Fibroblast of skin of abdomen (primary cell): ENCODE measurements at regions not wholly inside any gene's neighbourhood (a gene's known extent, or its start where the extent isn't known, plus 50 kb on each side); places are given as distances from the start of the nearest gene placed in this dataset.

Source experiments
- DNase-seq: peaks from one replicate; pipeline ENCODE4 v3.0.0-alpha.2; 2013

- no peak for DNase-seq
These were observed 80.8 kb upstream of the HNRNPU start for GRCh38 chr1:244945109-244945671.

GRCh38 chr1:244941121-244941520 is 76.8 kb upstream of the HNRNPU start:
- no peak for DNase-seq

- no peak for DNase-seq
These were observed 72.8 kb upstream of the HNRNPU start for GRCh38 chr1:244937099-244937498.

- DNase-seq = no peak
These were observed 56.8 kb upstream of the HNRNPU start for GRCh38 chr1:244920911-244921761.

GRCh38 chr1:244919320-244920282 is 55.3 kb upstream of the HNRNPU start:
- no peak for DNase-seq

- peak; percentile 9 for DNase-seq
These were observed 54.3 kb upstream of the HNRNPU start for GRCh38 chr1:244918421-244919319.

GRCh38 chr1:244917073-244917670 is 52.8 kb upstream of the HNRNPU start:
- DNase-seq = no peak

- DNase-seq = no peak
These were observed 51.4 kb upstream of the HNRNPU start for GRCh38 chr1:244915736-244916135.

GRCh38 chr1:244914761-244915160 is 50.4 kb upstream of the HNRNPU start:
- no peak for DNase-seq
